Stimulated activated CD8-positive, alpha-beta memory T cell treated with anti-CD3 and anti-CD28 coated beads, Interleukin-7, amount 100 ng/mL, for 48 hours (primary cell): ENCODE measurements at regions not wholly inside any gene's neighbourhood (a gene's known extent, or its start where the extent isn't known, plus 50 kb on each side); places are given as distances from the start of the nearest gene placed in this dataset.
"Not testable (repeated sequence)": the region's sequence is repeated elsewhere in the genome, so short reads cannot be mapped to it uniquely, and the experiment has no call there.

Source experiments
- DNase-seq, 2 donors: peaks; one replicate each; pipeline ENCODE4 v3.0.0-alpha.2; 2020; ENCODE audit warnings: low read depth in 1 of 2; ENCODE audit errors: extremely low read depth in 1 of 2

GRCh38 chr20:29516847-29517246 is 1740.6 kb upstream of the DEFB115 start:
- not testable (repeated sequence) for DNase-seq

- not testable (repeated sequence) for DNase-seq
These were observed 1737.7 kb upstream of the DEFB115 start for GRCh38 chr20:29519610-29520241.

GRCh38 chr20:29533566-29534177 is 1723.8 kb upstream of the DEFB115 start:
- DNase-seq = not testable (repeated sequence)

- not testable (repeated sequence) for DNase-seq
These were observed 1690.4 kb upstream of the DEFB115 start for GRCh38 chr20:29566901-29567635.

- not testable (repeated sequence) for DNase-seq
These were observed 1689.8 kb upstream of the DEFB115 start for GRCh38 chr20:29567671-29568070.

- DNase-seq = not testable (repeated sequence)
These were observed 1687.3 kb upstream of the DEFB115 start for GRCh38 chr20:29570126-29570525.

- DNase-seq = not testable (repeated sequence)
These were observed 1667.9 kb upstream of the DEFB115 start for GRCh38 chr20:29589530-29589929.

GRCh38 chr20:29604163-29604562 is 1653.3 kb upstream of the DEFB115 start:
- DNase-seq = not testable (repeated sequence)

GRCh38 chr20:29606171-29606570 is 1651.3 kb upstream of the DEFB115 start:
- not testable (repeated sequence) for DNase-seq

GRCh38 chr20:29629395-29629794 is 1628.1 kb upstream of the DEFB115 start:
- not testable (repeated sequence) for DNase-seq
